GM21619 (cell line): ENCODE measurements at regions not wholly inside any gene's neighbourhood (a gene's known extent, or its start where the extent isn't known, plus 50 kb on each side); places are given as distances from the start of the nearest gene placed in this dataset.

Source experiments
- ATAC-seq: cut with Tn5 transposase; IDR thresholded peaks from one replicate; pipeline ENCODE4 v1.9.1; 2021; ENCODE audit not compliant: unreplicated experiment

DNA sequence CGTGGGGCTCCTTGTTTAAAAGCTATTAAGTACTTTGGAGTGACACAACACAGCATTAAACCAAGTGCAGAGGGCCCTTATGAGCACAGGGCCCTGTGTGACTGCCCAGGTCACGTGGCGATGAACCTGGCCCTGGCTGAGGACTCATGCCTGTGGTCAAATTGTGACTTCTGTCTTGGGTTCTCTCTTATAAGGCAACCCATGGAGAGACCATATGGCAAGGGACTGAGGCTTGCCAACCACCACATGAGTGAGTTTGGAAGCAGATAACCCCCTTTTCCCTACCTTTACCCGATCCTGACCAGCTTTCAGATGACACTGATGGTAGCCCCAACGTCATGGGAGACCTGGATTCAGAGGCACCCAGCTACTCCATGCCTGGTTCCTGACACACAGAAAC, 140.5 kb downstream of the ZBTB18 start:
- ATAC-seq, result no peak

DNA sequence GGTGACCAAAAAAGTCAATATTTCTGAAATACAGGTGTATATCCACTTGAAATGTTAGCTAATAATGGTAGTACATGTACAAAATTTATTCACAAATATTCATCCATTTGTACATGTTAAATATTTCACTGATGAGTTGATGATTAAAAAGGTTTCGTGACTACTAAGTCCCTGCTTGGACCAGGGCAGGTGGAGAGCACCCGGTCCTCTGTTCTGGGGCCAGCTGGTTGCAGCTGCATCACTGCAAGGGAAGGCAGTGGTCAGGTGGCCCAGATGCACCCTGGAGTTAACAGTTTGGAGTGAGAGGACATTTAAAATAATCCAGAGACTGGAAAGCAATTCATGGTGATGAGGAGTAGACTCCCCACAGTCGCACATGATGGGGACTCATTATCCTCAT, 141.2 kb downstream of the ZBTB18 start:
- ATAC-seq, result peak; percentile 68

DNA sequence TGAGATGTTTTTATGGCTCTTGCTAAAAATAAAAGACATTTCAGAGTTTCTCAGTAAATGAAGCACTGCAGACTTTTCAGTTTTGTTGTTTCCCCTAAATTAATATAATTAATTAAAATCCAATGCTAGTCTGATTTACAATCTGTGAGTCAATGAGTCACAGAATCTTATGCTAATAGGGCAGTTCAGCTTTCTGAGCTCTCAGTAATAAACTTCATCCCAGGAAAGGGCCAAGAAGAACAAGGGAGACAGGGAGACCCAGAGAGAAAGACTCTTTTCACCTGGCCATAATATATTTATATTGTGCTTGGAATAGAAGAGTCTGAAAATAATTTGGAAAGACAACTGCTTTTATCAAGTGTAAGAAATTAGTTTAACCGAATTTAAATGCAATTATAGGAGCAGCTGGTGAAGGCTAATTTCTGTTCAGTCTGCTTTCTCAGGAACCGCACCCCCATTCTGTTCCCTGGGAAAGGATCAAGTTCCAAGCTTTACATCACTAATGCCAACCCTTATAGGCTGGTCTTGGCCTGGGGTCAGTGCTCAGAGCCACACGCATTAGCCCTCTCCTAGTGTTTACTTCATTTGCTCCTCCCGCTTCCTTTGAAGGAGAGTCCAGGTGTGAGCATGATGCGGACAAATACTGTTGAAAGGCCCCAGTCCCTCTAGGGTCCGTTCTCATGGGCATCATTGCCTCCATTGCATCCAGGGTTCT, 145.6 kb downstream of the ZBTB18 start:
- ATAC-seq, result no peak

DNA sequence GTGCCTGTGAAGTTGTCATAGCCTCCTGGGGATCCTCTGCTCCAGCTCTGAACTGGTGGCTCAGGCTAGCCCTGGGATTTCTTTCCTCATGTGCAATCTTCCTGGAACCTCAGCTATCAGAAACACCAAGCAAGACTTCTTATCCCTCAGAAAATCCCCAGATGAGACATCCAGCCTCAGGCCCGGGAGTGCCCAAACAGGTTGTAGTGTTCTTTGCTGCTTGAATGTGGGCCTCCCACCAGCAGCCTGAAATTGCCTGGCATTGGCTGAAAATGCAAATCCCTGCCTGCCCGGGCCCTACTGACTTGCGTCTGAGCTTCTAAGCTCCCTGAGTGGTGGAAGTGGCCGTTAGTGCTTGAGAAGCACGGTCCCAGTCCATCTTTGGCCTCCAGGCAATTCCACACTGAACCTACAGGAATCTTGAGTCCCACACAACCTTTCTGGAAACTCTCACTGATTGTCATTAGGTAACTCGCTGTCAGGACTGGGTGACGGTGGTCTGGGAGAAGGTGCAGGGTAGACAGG, 146.8 kb downstream of the ZBTB18 start:
- no peak for ATAC-seq

DNA sequence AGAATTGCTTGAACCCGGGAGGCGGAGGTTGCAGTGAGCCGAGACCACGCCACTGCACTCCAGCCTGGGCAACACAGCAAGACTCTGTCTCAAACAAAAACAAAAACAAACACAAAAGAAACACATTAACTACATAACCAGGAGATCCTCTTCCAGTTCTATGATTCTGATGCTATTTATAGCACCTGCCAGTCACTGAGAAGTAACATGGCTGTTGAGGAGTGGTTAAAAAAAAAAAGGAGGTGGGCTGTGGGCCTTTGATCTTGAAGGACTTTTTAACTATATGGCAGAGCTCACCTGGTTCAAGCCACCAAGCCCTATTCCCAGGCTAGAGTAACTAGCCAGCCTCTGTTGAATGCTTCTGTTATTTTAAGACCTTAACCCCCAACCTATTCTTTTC, 148.8 kb downstream of the ZBTB18 start:
- ATAC-seq, result no peak

DNA sequence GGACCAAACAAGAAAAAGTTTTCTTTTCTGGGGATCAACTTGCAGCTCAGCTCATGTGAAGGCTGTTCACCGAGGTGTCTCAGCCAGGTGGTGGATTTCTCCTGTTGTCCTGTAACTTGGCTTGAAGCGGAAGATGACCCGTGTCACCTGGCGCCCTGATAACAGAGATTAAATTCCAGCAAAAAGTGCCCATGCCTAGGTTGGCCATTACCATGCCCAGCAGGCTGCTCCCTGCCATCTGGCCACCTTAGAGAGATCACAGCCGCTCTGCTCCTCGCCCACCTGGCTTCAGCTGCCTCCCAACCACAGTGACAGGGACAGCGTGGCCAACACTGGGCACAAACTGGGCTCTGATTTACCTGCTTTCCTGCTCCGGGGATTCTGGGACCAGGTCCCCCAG, 149.5 kb downstream of the ZBTB18 start:
- no peak for ATAC-seq

DNA sequence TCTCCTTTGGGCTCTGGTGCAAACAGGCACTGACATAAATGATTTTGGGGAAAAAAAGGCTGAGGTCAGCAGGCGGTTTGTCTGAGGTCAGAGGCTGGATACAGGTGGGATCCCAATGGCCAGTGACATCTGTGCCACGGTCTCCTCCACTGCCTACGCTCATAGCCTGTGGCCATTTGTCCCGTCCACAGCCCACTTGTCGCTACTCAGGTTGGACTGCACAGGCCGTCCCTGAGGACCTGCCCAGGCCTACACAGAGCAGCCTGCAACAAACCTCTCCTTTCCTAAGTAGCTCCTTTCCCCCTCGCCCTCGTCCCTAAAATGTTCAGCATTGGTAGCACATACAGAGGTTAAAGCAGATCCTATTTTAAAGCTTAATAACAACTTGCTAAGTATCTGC, 150.7 kb downstream of the ZBTB18 start:
- ATAC-seq, result no peak

DNA sequence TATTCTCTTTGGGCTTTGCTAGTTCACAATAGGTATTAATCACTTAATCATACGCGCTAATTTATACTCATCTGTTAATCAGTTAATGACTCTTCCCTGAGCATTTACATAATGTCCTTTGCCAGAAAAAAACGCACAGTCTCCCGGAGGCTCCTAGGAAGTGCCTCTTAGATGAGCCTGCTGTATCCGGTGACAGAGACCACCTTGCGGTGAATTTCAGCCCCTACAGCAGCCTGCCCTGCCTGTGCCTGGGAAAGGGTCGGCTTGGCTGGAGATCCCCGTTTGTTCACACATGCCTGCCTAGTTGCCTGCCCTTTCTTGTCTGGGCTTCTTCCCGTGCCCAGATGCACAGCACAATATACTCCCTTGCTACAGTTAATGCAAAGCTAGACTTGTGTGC, 152.9 kb downstream of the ZBTB18 start:
- no peak for ATAC-seq

DNA sequence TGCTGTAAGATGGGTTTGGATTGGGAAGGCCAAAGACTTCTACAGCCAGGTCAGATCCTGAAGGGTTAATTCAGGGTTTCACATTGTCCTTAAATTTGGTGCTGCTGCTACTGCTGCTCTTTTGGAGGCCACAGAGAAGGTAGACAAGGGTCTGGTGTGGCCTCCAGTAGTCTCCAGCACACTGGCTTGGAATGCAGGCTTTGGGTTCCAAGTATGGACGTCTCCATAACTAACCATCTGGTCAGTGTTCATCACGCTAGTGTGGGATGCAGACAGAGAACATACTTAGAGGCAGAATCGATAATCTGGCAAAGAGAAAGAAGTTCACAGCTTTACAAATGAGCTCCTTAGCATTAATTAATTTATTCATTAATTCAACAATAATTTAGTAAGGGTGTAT, 154.1 kb downstream of the ZBTB18 start:
- no peak for ATAC-seq

DNA sequence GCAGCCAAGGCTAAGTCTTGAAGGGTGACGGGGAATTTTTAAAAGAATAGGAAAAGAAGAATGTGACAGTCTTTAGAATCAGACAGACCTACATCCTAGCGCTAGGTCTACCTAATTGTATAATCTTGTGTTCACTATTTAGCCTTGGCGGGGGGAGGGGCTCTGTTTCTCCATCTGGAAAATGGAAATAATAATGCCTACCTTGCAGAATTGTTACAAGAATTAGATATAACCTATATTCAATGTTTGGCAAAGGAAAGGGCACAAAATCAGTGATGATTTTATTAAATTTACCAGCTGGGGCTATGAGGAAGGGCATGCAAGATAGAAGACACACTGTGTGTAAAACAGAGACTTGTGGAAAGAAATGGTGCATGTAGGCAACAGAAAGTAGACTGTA, 154.8 kb downstream of the ZBTB18 start:
- ATAC-seq, result no peak

DNA sequence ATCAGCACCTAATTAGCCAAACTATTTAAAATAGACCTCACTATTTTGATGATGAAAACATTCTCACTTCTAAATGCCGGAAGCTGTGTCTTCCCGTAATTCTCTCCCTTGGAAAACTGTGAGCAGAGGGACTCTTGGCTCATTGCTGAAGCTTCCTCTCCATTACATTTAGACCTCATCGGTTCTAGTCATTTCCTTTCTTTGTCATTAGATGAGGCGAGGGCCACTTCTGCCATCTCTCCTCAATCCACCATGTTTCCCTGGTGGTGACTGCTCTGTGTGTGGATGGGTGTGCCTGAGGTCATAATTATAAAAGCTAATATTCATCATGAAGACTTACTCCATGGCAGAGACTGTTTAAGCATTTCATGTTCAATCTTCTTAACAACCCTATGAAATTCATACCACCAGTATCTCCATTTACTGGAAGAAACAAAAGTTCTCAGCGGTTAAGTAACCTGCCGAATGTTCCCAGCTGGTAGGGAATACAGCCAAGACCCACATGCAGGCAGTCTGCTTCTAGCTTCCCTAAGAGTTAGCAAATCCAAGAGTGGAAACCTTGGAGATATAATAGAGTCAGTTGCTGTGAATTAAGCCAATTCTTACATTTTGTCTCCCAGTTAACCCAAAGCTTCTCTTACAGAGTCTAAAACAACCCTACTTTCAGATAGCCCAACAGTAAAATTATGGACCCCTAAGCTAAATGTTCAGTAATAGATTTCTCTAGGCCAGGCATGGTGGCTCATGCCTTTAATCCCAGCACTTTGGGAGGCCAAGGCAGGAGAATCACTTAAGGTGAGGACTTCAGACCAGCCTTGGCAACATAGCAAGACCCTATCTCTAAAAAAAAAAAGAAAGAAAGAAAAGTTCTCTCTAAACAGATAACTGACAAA, 156.2 kb downstream of the ZBTB18 start:
- ATAC-seq, result no peak

DNA sequence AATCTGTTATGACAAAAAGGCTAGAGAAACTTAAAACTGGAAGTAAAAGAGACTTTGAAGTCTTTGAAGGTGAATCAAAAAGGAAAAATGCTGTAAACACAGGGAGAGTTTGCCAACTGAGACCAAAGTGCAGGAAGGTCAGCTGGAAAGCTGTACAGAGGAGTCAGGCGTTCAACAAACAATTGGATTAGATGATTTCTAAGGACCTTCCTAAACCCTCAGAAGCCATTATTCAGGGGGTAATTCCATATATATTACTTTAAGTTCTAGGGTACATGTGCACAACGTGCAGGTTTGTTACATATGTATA, 156.8 kb downstream of the ZBTB18 start:
- ATAC-seq, result no peak

DNA sequence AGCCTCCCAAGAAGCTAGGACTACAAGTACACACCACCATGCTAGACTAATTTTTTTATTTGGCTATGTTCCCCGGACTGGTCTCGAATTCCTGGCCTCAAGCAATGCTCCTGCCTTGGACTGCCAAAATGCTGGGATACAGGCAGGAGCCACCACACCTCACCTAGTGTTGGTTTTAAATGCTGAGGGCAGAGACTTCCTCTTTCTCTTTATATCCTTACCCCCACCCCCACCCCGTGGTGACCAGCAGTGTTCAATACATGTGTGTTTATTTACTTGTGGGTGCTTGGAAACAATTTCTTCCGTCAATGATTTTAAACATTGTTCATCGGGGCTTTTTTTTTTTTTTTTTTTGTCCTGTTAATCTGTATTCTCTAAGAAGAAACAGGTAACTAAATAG, 158.9 kb downstream of the ZBTB18 start:
- no peak for ATAC-seq

DNA sequence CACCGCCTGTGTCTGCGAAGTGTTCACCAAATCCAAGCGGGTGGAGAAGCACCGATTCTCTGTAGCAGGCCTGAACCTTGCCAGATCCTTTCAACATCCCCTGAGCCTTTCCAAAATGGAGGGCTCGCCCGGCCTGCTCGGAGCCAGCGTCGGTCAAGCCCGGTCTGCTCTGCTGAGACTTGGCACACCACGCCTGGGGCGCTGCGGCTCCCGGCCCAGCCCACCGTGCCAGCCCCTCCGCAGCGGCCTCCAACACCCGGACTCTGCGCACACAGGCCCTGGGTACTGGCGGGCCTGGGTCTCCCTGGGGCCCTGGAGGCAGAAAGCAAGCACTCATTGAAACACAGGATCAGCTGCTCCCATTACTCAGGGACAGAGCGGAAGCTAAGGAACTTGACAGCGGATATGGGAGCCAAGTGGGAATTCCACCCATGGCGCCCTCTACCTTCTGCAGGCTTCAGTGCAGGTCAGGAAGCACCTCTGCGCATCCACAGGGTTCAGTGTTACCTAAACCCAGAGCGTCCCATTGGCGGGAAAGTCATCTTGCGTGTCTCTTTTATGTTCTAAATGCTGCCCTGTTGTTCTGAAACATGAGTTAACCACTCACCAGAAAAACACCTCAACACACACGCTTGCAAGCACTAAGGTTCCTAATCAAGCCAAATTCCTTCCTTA, 159.9 kb downstream of the ZBTB18 start:
- ATAC-seq, result no peak

DNA sequence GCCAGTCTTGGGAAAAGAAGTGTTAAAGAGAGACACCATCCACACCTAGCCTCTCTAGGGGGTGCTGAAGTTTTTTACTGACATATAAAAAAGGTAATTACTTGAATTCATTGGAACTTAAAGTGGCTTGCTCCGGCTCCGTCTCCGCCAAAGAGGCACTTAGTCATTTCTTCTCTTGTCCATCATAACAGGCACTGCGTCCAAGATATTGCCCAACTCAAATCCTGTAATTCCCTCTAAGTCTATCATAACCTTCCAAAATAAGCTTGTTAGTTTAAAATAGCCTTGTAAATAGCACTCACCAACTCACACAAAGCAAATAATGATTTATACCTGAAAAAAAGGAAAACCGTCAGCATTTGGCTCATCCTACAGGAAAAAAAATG, 160.5 kb downstream of the ZBTB18 start:
- ATAC-seq, result no peak

DNA sequence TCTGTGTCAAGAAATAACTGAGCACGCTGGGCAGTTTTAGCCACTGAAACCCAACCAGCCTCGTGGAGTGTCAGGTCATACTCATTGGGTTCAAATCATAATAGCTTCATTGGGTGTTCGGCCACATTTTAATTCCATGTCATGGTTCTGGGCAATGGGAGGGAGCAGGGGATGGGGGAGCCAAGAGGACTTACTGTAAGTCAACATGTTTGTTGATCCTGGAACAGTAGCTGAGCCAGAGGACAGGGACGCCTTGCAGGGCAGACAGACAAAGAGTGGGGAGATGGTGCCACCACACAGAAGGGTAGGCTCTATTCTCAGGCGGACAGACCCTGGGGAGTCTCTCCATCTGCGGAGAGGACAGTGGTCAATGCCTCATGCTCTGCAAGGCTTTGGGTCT, 161.1 kb downstream of the ZBTB18 start:
- ATAC-seq, result no peak

DNA sequence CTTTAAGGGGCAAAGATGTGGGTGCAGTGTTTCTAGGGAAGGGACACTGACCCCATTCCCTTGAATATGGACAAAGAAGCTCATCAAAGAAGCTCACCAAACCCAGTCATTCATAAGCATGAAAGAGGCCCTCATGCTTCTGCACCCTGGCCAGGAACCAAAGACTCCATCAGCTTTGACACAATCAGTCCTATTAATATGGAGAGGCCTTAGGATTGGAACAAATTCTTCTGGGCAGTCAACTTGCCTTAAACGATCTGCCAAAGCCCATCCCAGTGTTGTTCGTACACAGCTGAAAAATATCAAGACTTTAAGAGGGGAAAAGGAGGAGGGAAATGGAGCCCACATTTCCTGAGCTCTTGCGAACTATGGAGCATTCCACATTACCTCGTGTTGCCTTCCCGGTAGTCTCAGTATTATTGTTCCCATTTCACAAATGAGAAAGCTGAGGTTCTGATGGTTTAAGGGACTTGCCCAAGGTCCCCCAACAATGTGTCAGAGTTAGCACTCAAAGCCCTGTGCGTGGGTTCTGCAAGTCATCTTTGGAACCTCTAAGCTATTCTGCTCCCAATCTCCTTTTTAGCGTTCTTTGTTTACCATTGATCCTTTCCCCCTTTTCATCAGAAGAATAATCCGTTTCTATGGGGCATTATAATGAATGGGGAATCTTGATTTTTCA, 161.9 kb downstream of the ZBTB18 start:
- ATAC-seq, result no peak

DNA sequence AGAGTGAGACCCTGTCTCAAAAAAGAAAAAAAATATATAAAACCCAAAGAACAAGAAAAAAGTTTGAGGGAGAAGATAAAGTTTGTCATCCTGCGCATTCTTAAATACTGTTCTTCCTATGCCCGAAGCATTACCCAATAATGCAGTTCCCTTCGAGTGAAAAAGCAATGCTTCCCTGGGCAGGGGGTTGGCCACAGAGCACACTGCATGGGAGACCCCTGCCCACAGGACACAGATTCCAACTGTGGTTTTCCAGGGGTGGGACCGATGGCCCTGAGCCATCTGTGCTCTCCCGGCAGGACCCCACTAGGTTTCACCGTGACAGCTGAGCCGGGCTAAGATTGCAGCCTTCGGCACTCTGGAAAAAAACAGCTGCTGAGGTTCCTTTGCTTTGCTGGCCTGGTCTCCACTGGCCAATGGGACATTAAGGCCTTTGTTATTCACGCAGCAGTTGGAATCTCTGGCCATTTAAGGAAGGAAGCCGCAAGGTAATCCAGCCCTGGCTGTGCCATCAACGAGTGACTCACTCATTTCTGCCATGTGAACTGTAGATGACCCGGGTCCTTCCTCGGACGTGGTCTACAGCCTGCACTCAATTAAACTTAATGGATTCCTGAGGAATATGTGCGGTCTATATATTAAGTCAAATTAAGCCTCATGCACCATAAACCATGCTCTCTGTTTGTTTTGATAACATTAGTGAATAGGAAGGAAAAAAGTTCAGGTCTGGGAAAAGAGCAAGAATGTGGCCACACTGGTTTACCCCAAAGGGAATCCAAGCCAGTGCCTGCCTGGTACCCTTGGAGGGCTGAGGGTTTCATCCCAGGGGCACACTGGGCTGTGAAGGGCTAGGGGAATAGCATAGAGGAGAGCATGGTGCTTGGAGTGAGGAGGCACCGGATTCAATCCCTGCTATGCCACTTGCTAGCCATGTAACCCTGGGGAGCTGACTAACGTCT, 163.2 kb downstream of the ZBTB18 start:
- no peak for ATAC-seq

DNA sequence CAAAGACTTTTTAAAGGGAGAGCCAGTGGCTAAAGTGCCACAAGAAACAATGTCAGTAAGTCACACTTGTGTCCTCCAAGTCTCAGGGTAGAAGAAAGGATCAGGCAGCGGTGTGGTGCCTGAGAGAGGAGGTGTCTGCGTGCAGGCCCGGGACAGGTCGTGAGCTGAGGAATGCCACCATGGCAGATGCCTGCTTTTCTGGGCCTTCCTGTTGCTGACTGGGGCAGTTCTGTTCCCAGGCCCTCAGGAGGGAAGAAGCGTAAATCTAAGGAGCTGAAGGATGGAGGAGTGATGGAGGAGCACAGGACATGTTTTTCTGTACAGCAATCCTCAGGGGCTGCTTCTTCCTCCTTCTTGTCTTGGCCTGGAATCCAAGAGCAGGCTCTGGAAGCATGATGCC, 165.8 kb downstream of the ZBTB18 start:
- ATAC-seq, result no peak

DNA sequence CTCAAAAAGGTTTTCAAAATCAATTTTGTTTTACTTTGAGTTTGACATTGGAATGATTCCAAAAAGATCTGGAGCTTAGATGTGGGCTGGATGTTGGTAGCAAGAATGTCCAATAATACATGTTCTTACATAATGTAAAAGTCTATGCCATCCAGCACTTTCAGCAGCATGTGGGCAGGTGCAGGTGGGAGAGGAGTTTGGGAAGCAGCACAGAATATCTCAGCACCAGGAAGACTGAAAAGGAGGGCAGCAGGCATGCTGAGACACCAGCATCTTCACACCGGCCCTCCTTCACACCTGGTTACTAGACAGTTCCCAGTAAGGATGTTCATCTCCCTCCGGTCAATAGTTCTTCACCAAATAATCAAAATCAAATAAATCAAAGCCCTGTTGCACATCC, 166.6 kb downstream of the ZBTB18 start:
- ATAC-seq, result no peak
